GM19324 (cell line): ENCODE measurements at regions not wholly inside any gene's neighbourhood (a gene's known extent, or its start where the extent isn't known, plus 50 kb on each side); places are given as distances from the start of the nearest gene placed in this dataset.
"Not testable (repeated sequence)": the region's sequence is repeated elsewhere in the genome, so short reads cannot be mapped to it uniquely, and the experiment has no call there.

Experiments
- ATAC-seq: cut with Tn5 transposase; IDR thresholded peaks from one replicate; pipeline ENCODE4 v1.9.1; 2021; ENCODE audit warnings: mild to moderate bottlenecking, moderate library complexity; ENCODE audit not compliant: unreplicated experiment, low FRiP score

GRCh38 chr7:113270790-113271189 is 152.4 kb upstream of the SMIM30 start:
- ATAC-seq = no peak

- not testable (repeated sequence) for ATAC-seq
Measured at GRCh38 chr7:113269592-113269991, 151.2 kb upstream of the SMIM30 start.

- ATAC-seq = no peak
Measured at GRCh38 chr7:113268757-113269156, 150.4 kb upstream of the SMIM30 start.

DNA sequence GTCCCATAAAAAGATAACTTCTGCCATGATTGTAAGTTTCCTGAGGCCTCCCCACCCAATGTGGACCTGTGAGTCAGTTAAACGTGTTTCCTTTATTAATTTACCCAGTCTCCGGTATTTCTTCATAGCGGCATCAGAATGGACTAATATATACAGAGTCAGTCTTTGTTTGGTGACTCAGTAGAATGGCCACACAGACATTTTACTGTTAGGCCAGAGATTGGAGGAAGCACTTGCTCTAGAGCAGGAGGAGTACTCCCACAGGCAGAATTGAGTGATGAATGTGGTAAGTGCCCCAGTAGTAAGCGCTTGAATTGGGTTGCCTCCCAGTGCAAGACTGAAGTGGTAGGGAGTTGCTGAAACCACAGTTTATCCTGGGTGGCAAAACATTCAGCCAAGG is 149.5 kb upstream of the SMIM30 start:
- no peak for ATAC-seq

- ATAC-seq = no peak
Measured at GRCh38 chr7:113267271-113267670, 148.9 kb upstream of the SMIM30 start.

GRCh38 chr7:113263749-113264148 is 145.4 kb upstream of the SMIM30 start:
- no peak for ATAC-seq

- not testable (repeated sequence) for ATAC-seq
Measured at GRCh38 chr7:113263215-113263742, 144.9 kb upstream of the SMIM30 start.

- no peak for ATAC-seq
Measured at GRCh38 chr7:113256883-113257531, 138.7 kb upstream of the SMIM30 start.

DNA sequence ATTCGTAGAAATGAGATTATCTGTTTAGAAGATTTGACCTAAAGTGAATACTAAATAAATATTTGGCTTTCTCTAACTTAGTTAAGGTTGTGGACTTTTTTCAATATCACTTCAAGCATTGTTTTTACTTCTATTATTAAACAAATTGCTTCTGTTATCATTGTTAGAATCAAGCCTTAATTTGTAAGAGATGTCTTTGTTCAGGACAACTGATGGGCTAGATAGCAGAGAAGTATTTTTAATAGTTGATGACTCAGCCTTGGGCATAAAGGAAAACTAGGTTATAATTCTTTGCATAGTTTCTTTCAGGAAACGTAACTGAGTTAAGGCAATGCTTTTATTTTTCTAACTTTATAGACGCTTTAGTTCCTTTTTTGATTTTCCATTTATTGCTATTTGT is 128.8 kb upstream of the SMIM30 start:
- ATAC-seq = no peak

DNA sequence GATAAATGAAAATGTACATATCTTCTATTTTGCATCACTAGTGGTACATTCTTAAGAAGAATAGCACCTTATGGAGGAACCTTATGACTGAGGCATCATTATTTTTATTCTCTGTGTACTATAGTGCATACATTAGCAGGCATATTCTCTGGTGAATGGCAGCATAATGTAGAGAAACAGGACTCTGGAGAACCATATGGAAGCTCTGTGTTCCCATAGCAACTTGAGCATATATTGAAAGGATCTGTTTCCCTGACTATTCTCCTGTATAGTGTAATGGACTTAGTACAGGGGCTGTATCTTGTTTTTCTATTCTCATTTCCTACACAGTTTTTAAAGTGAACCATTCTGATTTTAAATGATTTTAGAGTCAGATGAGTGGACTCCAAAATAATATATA is 128.4 kb upstream of the SMIM30 start:
- ATAC-seq = no peak

DNA sequence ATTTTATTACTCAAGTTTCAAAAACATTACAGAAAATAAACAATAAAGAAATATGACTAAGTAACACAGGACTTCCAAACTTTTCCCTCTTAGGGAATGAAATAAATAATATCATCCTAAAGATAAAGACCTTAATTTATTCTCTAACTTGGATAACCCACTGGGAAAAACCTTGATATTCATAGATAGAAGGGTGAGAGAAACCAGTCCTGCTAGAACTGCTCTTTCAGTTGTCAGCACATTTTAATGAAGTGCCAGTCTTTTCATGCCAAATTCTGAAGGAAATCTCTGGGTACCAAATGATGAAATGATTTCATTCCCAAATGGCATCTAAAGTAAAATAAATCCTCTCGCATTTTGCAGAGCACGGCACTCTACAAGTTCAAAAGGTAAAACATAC is 114.5 kb upstream of the SMIM30 start:
- no peak for ATAC-seq

GRCh38 chr7:113230691-113231090 is 112.3 kb upstream of the SMIM30 start:
- no peak for ATAC-seq

GRCh38 chr7:113217314-113217713 is 99.0 kb upstream of the SMIM30 start:
- ATAC-seq = no peak

DNA sequence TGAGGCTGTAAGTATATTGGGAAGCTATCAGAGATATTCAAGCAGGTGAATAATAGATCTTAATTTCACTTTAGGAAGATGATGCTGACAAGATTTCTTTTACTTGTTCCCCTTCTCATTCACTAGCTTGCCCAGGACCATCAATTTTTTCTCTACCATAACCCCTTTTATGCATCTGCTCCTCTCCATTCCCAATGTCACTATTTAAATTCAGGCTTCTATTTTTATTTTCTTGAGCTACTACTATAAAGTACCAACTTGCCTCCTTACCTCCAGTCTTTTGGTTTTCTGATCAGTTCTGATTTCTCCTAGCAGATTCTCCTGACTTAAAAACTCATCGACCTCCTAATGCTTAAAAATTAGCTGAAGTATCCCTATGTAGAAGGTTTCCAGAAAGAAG is 97.7 kb upstream of the SMIM30 start:
- ATAC-seq = no peak

- ATAC-seq = no peak
Measured at GRCh38 chr7:113209449-113210203, 91.3 kb upstream of the SMIM30 start.

DNA sequence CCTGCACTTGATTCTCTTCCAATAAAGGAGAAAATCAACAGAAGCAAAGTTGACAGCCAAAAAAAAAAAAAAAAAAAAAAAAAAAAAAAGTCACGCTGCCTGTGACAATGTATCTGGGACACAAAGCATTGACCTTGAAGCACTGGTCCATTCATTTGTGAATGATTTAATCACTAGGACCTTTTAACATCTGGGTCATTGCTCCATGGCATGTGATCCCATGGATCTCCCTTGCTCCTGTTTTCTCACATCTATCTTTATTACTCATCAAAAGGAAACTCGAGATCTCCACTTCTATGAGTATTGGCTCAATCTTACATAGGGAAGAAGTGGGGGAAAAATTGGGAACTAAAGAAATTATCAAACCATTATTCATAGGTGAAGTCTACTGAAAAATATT is 89.6 kb upstream of the SMIM30 start:
- ATAC-seq = no peak

DNA sequence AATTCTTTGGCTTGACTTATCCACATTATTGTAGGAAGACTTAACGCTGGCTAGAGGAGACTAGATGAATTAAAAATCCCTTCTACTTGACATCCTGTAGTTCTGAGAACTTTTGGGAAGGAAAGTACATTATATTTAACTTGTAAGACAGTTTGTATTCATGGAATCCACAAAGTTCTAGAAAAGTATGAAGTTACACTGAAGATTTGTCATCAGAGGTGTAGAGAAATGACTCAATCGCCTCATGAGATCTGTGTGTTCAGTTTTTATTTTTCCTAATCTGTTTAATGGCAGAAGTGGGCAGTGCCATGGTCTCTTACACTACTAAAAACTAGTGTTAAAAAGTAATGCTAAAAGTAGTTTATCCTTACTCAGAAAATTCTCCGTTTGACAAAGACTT is 89.1 kb upstream of the SMIM30 start:
- no peak for ATAC-seq

- ATAC-seq = no peak
Measured at GRCh38 chr7:113204415-113204814, 86.1 kb upstream of the SMIM30 start.

GRCh38 chr7:113202284-113202683 is 83.9 kb upstream of the SMIM30 start:
- no peak for ATAC-seq

DNA sequence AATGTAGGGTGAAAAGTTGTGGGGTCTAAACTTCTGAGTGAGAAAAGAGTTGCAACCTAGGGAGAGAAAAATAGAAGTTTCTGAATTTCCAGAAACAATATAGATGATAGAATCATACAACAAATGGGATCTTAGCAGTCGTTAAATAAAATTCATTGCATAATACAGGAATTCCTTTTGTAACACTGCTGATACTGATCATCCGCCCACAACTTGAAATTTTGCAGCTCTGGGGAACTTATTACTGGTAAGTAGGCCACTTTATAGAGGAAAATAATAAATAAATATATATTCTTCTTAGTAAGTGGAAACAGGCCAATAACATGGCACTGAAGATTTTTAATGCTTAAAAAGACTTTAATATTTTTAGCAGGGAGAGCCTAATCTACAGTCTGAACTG is 81.9 kb upstream of the SMIM30 start:
- ATAC-seq = no peak

DNA sequence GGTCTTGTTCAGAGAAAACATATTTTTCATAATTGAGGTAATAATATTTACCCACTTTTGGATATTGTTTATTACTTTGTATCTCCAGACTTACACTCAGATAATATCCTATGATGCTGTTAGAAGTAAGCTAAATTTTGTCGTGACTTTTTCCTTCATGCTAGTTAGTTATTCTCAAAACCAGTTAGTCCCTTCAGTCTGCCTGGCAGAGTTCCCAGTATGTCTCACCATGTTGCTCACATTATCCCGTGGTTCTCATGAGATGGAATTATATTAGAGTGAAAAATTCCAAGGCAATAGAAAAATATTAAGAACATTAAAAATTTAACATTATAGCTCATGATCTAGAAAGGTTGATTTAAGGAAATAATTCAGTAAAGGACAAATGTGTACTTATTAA is 81.5 kb upstream of the SMIM30 start:
- no peak for ATAC-seq

- no peak for ATAC-seq
Measured at GRCh38 chr7:113199136-113199535, 80.8 kb upstream of the SMIM30 start.
